ENCODE measurements at regions not wholly inside any gene's neighbourhood (a gene's known extent, or its start where the extent isn't known, plus 50 kb on each side); places are given as distances from the start of the nearest gene placed in this dataset.

GRCh38 chrX:149272690-149273463, 232.2 kb downstream of the IDS start:
- no peaks in the 10 kb centered on the region for H3K4me1 ChIP-seq (ENCODE audit: control insufficient read depth in 1 of 2, low read depth in 2 of 2)
- H3K36me3 ChIP-seq: no peaks in the 10 kb centered on the region
- ATAC-seq (ENCODE audit: insufficient number of reproducible peaks, low FRiP score, low read depth) (no peak), DNase-seq (ENCODE audit: low spot score) (no peak)
- no peaks in the 10 kb centered on the region for H3K9me3 ChIP-seq
- peak overlapping the region in 1 of 2 donors; percentile 12 for H3K27ac ChIP-seq
- no peak for TF ChIP-seq CTCF (IDR thresholded peaks at IDR 0.05)
- H3K27me3 ChIP-seq (replicated peaks; ENCODE audit: insufficient read depth): no peaks in the 10 kb centered on the region
- H3K4me3 ChIP-seq: no peak overlapping the region

GRCh38 chrX:149267878-149268813, 237.0 kb downstream of the IDS start:
- no peak overlapping the region for H3K27ac ChIP-seq
- no peaks in the 10 kb centered on the region for H3K36me3 ChIP-seq
- no peaks in the 10 kb centered on the region for H3K27me3 ChIP-seq (replicated peaks; ENCODE audit: insufficient read depth)
- no peaks in the 10 kb centered on the region for H3K9me3 ChIP-seq
- no peaks in the 10 kb centered on the region for H3K4me1 ChIP-seq (ENCODE audit: control insufficient read depth in 1 of 2, low read depth in 2 of 2)
- no peak for DNase-seq (ENCODE audit: low spot score)
- TF ChIP-seq CTCF (IDR thresholded peaks at IDR 0.05): no peak
- no peak for ATAC-seq (ENCODE audit: insufficient number of reproducible peaks, low FRiP score, low read depth)
- no peak overlapping the region for H3K4me3 ChIP-seq

- H3K4me1 ChIP-seq (ENCODE audit: control insufficient read depth in 1 of 2, low read depth in 2 of 2): no peaks in the 10 kb centered on the region
- no peak overlapping the region for H3K4me3 ChIP-seq
- ATAC-seq (ENCODE audit: insufficient number of reproducible peaks, low FRiP score, low read depth): no peak
- no peaks in the 10 kb centered on the region for H3K27me3 ChIP-seq (replicated peaks; ENCODE audit: insufficient read depth)
- H3K9me3 ChIP-seq: no peaks in the 10 kb centered on the region
- H3K27ac ChIP-seq: no peak overlapping the region
- H3K36me3 ChIP-seq: no peaks in the 10 kb centered on the region
- TF ChIP-seq CTCF (IDR thresholded peaks at IDR 0.05): no peak
- DNase-seq (ENCODE audit: low spot score): no peak
Measured at GRCh38 chrX:149262086-149262485, 243.0 kb downstream of the IDS start.

GRCh38 chrX:149259241-149259640, 245.9 kb downstream of the IDS start:
- ATAC-seq (ENCODE audit: insufficient number of reproducible peaks, low FRiP score, low read depth): no peak
- H3K4me3 ChIP-seq: no peak overlapping the region
- H3K27ac ChIP-seq: no peak overlapping the region
- no peaks in the 10 kb centered on the region for H3K36me3 ChIP-seq
- no peaks in the 10 kb centered on the region for H3K9me3 ChIP-seq
- no peak for DNase-seq (ENCODE audit: low spot score)
- no peak for TF ChIP-seq CTCF (IDR thresholded peaks at IDR 0.05)
- H3K27me3 ChIP-seq (replicated peaks; ENCODE audit: insufficient read depth): no peaks in the 10 kb centered on the region
- H3K4me1 ChIP-seq (ENCODE audit: control insufficient read depth in 1 of 2, low read depth in 2 of 2): no peaks in the 10 kb centered on the region

GRCh38 chrX:149255860-149256259, 249.2 kb downstream of the IDS start:
- no peak overlapping the region for H3K27ac ChIP-seq
- H3K4me1 ChIP-seq (ENCODE audit: control insufficient read depth in 1 of 2, low read depth in 2 of 2): no peaks in the 10 kb centered on the region
- H3K9me3 ChIP-seq: no peaks in the 10 kb centered on the region
- ATAC-seq (ENCODE audit: insufficient number of reproducible peaks, low FRiP score, low read depth) (no peak), DNase-seq (ENCODE audit: low spot score) (no peak)
- TF ChIP-seq CTCF (IDR thresholded peaks at IDR 0.05): no peak
- no peaks in the 10 kb centered on the region for H3K27me3 ChIP-seq (replicated peaks; ENCODE audit: insufficient read depth)
- H3K4me3 ChIP-seq: no peak overlapping the region
- no peaks in the 10 kb centered on the region for H3K36me3 ChIP-seq

Data from thoracic aorta (tissue), 2 donors.